GM12878 (cell line): ENCODE measurements at regions not wholly inside any gene's neighbourhood (a gene's known extent, or its start where the extent isn't known, plus 50 kb on each side); places are given as distances from the start of the nearest gene placed in this dataset.

Experiments used
- ATAC-seq: fragments of 200-7000 bp; cut with Tn5 transposase; 3 replicates; pipeline ENCODE4 v1.9.1; 2020; ENCODE audit warnings: mild to moderate bottlenecking, moderate library complexity
- BruUV-seq: library from RNA; stranded (reverse); fragments of 400-500 nt; replicated peaks from 2 replicates; lab custom pipeline; 2021; lab: Mats Ljungman, UMichigan
- CTCF ChIA-PET: fragments of 300-600 bp; sonication (Branson Sonifier 250); formaldehyde crosslinking; extraction: SDS; loops from one replicate; lab custom pipeline; 2021; ENCODE audit warnings: inconsistent platforms; lab: Yijun Ruan, JAX
- POLR2A ChIA-PET: fragments of 350-600 bp; formaldehyde crosslinking; extraction: SDS; loops from one replicate; lab custom pipeline; 2021; ENCODE audit warnings: inconsistent platforms; lab: Charles Lee
- RAD21 ChIA-PET: fragments of 300-600 bp; sonication (Branson Sonifier 250); formaldehyde crosslinking; loops from one replicate; lab custom pipeline; 2023; ENCODE audit warnings: antibody characterized with exemption; ENCODE audit not compliant: unreplicated experiment; lab: Charles Lee
- SMC1A ChIA-PET: fragments of 300-600 bp; sonication (Branson Sonifier 250); formaldehyde crosslinking; loops from one replicate; lab custom pipeline; 2023; ENCODE audit not compliant: unreplicated experiment, uncharacterized antibody; lab: Charles Lee
- DNase-seq: peaks from one replicate; pipeline ENCODE4 v3.0.0-alpha.2; 2011; ENCODE audit warnings: low read depth, low spot score
- FAIRE-seq: peaks from 3 replicates; lab custom pipeline; 2011; peaks lifted over from hg19 to GRCh38; lab: Jason Lieb, UNC
- H2AFZ ChIP-seq: 2 replicates; pipeline ENCODE4 v1.6.0; 2011; ENCODE audit warnings: low read depth, low read length, control low read depth; ENCODE audit not compliant: control insufficient read depth
- H3K27ac ChIP-seq: 2 replicates; pipeline ENCODE4 v1.5.1; 2011; ENCODE audit warnings: control low read depth; ENCODE audit not compliant: control insufficient read depth, insufficient read depth
- H3K27me3 ChIP-seq, 2 experiments: replicated peaks in 1 of 2; 2 replicates each; pipeline versions ENCODE4 v1.6.0 to v1.6.1; 2011; ENCODE audit warnings: low read length in 1 of 2; ENCODE audit not compliant: control insufficient read depth in 2 of 2, insufficient read depth in 2 of 2
- H3K36me3 ChIP-seq, 2 experiments: 2 replicates each; pipeline ENCODE4 v1.5.1; 2011; ENCODE audit warnings: low read length in 1 of 2; ENCODE audit not compliant: control insufficient read depth in 2 of 2, insufficient read depth in 2 of 2
- H3K4me1 ChIP-seq: 2 replicates; pipeline ENCODE4 v1.6.1; 2011; ENCODE audit warnings: mild to moderate bottlenecking, low read length, moderate library complexity, mixed read lengths; ENCODE audit not compliant: control insufficient read depth, insufficient read depth
- H3K4me2 ChIP-seq: 2 replicates; pipeline ENCODE4 v1.6.0; 2011; ENCODE audit warnings: control low read depth; ENCODE audit not compliant: control insufficient read depth, insufficient read depth
- H3K4me3 ChIP-seq: fragments of 200-600 bp; sonication (generic); 2 replicates; pipeline ENCODE4 v1.5.1; 2016
- H3K79me2 ChIP-seq: 2 replicates; pipeline ENCODE4 v1.6.0; 2011; ENCODE audit warnings: low read length; ENCODE audit not compliant: control insufficient read depth, insufficient read depth
- H3K9ac ChIP-seq: 2 replicates; pipeline ENCODE4 v1.8.0; 2011; ENCODE audit warnings: low read length, control low read depth, mixed read lengths; ENCODE audit not compliant: control insufficient read depth, insufficient read depth
- H3K9me3 ChIP-seq: replicated peaks from 3 replicates; pipeline ENCODE4 v1.5.1; 2011; ENCODE audit warnings: mild to moderate bottlenecking, low read length; ENCODE audit not compliant: control insufficient read depth, insufficient read depth
- H4K20me1 ChIP-seq: 2 replicates; pipeline ENCODE4 v1.6.0; 2011; ENCODE audit not compliant: control insufficient read depth, insufficient read depth
- HCFC1 ChIP-seq: fragments of 150-350 bp; IDR thresholded peaks from 2 replicates; pipeline ENCODE4 v1.6.1; 2014; ENCODE audit warnings: low read length
- NFYA ChIP-seq: IDR thresholded peaks from 2 replicates; pipeline ENCODE4 v1.6.1; 2011; ENCODE audit warnings: low read depth, mild to moderate bottlenecking, low read length, improper control_type of control experiment, borderline replicate concordance
- WGBS: methylation state at CpG from one replicate; pipeline ENCODE4 v1.1.6; 2016; ENCODE audit warnings: low lambda C conversion rate; ENCODE audit not compliant: insufficient replicate concordance, insufficient coverage; ENCODE audit errors: missing lambda C conversion rate; 5-methylcytosine and 5-hydroxymethylcytosine counted together
- in situ Hi-C: fragments of 300-500 bp; cut with MboI; formaldehyde crosslinking; loops from 9 replicates; pipeline ENCODE4 v1.14.3; 2018; ENCODE audit warnings: mixed read lengths
- intact Hi-C: fragments of 100-400 bp; cut with micrococcal nuclease; formaldehyde crosslinking; loops from one replicate; pipeline ENCODE4 v1.14.2; 2022; ENCODE audit not compliant: unreplicated experiment
- TF ChIP-seq, protein P1 (sequence below), 3 experiments: IDR thresholded peaks in 2 of 3; conservative IDR thresholded peaks in 1 of 3; 2 replicates each; pipeline ENCODE4 v1.5.1; 2011; ENCODE audit warnings: low read depth in 3 of 3, low read length in 3 of 3, mild to moderate bottlenecking in 3 of 3, control low read depth in 2 of 3, moderate library complexity in 2 of 3, inconsistent platforms in 1 of 3, mixed read lengths in 1 of 3; ENCODE audit not compliant: control insufficient read depth in 2 of 3, insufficient read depth in 1 of 3; ENCODE audit errors: extremely low read depth in 1 of 3
- TF ChIP-seq, protein P2 (sequence below): fragments of 450-650 bp; IDR thresholded peaks from 2 replicates; pipeline ENCODE4 v1.6.1; 2016; ENCODE audit warnings: mild to moderate bottlenecking

DNA sequence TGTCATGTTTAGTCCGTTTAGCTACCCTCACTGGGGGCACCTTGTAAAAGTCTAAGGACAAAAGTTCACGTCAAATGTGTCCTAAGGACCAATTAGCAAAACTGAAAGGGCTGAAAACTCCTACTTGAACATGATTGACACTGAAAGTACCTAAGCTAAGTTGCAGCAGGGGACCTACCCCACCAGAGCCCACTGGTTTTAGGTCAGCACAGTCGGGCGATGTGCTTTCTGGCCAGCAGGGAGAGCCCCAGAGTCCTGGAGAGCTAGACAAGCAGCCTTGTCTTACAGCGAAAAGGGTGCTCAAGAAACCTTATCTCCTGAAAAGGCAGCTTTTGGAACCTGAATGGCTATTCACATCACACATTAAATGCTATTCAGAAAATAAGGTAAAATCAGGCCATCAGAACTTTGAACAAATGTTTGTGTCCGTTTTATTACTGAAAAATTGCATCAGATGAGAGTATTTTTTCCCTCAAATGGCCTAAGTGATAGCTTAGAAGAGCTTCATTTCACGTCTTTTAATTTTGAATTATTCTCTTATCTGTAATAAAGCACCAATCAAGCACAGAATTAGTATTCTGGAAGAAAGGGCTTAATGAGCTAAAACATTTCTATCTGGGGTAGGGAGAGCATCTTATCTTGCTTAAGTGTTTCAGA lies 52.2 kb upstream of the MKI67 start:
- DNase-seq: no peak
- POLR2A ChIA-PET: no interaction called here

More for the DNA sequence above, 52.2 kb upstream of the MKI67 start:
- H3K9me3 ChIP-seq: peaks cover 2% of the 10 kb centered on the region; the same call in 1 of the 3 replicates
- H3K27me3 ChIP-seq: no peaks in the 10 kb centered on the region
- peak; percentile 90 for ATAC-seq
- ChIA-PET SMC1A (interaction anchor here (0.5 to 1.6 kb wide), 3 partner anchors 10 to 17 kb away, joined by 3 to 4 read pairs (median 3); no protein-coding TSS in a partner anchor), CTCF (interaction anchor here (0.8 to 1.4 kb wide), 3 partner anchors 8 to 33 kb away, joined by 3 to 7 read pairs (median 4); no protein-coding TSS in a partner anchor), RAD21 (no interaction called here)
- TF ChIP-seq, protein P1, sequence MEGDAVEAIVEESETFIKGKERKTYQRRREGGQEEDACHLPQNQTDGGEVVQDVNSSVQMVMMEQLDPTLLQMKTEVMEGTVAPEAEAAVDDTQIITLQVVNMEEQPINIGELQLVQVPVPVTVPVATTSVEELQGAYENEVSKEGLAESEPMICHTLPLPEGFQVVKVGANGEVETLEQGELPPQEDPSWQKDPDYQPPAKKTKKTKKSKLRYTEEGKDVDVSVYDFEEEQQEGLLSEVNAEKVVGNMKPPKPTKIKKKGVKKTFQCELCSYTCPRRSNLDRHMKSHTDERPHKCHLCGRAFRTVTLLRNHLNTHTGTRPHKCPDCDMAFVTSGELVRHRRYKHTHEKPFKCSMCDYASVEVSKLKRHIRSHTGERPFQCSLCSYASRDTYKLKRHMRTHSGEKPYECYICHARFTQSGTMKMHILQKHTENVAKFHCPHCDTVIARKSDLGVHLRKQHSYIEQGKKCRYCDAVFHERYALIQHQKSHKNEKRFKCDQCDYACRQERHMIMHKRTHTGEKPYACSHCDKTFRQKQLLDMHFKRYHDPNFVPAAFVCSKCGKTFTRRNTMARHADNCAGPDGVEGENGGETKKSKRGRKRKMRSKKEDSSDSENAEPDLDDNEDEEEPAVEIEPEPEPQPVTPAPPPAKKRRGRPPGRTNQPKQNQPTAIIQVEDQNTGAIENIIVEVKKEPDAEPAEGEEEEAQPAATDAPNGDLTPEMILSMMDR (IDR thresholded peaks at IDR 0.05 in 2 of 3, conservative IDR thresholded peaks at IDR 0.05 in 1 of 3; ENCODE audit: control insufficient read depth in 2 of 3, extremely low read depth in 1 of 3, insufficient read depth in 1 of 3, low read depth in 3 of 3, low read length in 3 of 3): peak; percentile 35 to 66 (median 54)
- TF ChIP-seq, protein P2, sequence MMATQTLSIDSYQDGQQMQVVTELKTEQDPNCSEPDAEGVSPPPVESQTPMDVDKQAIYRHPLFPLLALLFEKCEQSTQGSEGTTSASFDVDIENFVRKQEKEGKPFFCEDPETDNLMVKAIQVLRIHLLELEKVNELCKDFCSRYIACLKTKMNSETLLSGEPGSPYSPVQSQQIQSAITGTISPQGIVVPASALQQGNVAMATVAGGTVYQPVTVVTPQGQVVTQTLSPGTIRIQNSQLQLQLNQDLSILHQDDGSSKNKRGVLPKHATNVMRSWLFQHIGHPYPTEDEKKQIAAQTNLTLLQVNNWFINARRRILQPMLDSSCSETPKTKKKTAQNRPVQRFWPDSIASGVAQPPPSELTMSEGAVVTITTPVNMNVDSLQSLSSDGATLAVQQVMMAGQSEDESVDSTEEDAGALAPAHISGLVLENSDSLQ: peak; percentile 59
- TF ChIP-seq NFYA (no peak), HCFC1 (no peak)
- FAIRE-seq: no peak
- H4K20me1 ChIP-seq: no peaks in the 10 kb centered on the region
- H3K4me1 ChIP-seq: no peaks in the 10 kb centered on the region; the same call in 1 of the 2 replicates
- H3K27ac ChIP-seq: no peak overlapping the region
- BruUV-seq: no TSS peak
- intact Hi-C loops: no loop called here
- H3K79me2 ChIP-seq: no peaks in the 10 kb centered on the region
- no peak overlapping the region for H3K9ac ChIP-seq
- WGBS: 27% methylated on average over 7 of the region's 7 CpGs
- in situ Hi-C loops: no loop called here
- H3K36me3 ChIP-seq: no peaks in the 10 kb centered on the region
- no peak overlapping the region for H2AFZ ChIP-seq
- no peak overlapping the region for H3K4me2 ChIP-seq
- H3K4me3 ChIP-seq: no peak overlapping the region
